Activated T-helper 1 cell treated with Interleukin-2 at 50 U/mL for 16 hours (primary cell): ENCODE measurements at regions not wholly inside any gene's neighbourhood (a gene's known extent, or its start where the extent isn't known, plus 50 kb on each side); places are given as distances from the start of the nearest gene placed in this dataset.

Experiments used
- DNase-seq: peaks from one replicate; pipeline ENCODE4 v3.0.0-alpha.2; 2020; ENCODE audit warnings: low read depth

DNA sequence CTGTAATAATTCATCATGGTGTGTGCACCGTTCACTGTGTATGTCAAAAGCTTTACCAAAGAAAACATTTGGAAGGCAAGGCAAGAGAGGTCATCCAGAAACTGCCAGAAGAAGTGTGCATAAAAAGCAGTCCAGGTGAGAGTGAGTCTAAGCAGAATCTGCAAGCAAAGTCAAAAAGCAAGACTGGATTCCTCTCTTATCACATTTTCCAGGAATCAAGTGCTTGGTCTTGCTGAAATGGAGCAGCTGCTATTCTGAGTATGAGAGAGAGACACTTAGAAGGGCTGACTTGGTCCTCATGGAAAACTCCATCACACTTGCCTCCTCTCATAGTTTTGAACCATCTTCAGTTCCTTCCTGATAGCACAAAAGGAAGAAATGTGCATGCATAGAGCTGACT is 231.3 kb downstream of the ANAPC1 start:
- no peak for DNase-seq

DNA sequence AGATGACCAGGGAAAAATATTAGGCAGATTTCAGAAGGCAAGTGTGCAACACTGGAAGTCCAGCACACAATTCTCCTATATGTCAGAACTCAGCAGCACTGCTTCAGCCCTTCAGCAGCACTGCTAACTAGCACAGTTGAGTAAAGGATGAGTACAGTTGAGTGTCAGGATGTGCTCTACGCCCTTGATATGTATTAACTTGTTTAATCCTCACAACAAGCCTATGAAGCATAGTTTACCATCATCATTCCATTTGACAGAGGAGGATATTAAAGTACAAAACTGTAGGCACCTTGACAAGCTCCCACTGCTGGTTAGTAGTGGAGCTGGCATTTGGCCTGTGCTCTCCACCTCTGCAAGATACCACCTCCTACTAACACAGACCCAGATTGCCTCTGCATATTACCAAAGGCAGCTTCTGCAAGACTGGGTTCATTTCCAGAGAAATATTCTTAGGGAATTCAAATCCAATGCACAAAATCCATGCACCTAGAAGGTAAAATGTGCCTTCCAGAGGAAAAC is 230.8 kb downstream of the ANAPC1 start:
- DNase-seq = no peak

DNA sequence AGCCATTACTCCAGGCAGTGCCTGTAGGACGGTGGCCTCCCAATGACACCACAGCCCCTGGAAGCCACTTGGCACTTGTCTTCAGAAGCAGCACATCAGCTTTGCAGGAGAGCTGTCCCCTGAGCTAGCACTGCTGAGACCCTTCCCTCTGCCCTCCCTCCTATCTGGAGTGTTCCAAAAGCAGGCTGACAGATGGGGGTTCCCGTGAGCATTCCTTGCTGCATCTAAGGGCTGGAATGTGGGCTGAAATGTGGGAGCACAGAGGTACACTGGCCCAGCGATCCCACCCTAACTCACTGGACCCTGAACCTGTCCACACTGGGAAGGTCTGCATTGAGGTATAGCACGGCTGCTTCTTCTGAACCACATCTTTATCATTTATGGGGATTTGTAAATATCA is 230.1 kb downstream of the ANAPC1 start:
- DNase-seq = no peak

DNA sequence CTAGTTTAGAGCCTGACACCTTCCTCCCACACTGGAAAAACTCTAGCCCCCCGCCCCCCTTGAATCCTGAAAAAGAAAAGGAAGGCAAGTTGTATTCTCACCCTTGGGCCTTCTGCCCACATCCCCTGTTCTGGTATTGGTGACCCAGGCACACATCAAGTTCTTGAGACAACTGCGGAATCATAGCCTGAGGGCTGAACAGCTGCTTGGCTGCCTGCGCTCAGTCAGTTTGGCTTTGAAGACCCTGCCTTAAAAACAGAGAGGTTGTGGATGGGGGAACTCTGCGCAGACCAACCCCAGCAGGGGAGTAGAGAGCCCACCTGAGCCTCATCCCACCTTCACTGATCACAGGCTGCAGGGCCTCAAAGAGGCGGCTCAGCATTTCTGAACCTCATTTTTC is 229.2 kb downstream of the ANAPC1 start:
- DNase-seq = no peak

DNA sequence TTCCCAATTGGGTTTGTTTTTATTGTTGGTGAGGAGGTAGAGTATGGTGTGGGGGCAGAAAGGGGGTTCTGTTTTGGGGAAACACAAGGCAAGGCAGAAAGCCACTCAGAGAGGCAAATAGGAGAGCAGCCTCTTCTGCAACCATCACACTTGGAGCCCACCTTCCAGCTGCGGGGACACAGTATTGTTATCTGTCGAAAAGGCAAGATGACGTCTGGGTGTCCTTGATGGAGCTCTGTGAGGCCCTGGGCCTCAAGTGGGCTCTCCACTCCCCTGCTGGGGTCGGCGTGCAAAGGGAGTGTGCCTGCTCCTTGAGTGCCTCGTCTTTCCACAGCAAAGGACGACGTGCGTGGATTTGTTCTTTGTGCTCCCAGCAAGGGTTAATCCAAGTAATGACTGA is 227.6 kb downstream of the ANAPC1 start:
- DNase-seq = no peak

DNA sequence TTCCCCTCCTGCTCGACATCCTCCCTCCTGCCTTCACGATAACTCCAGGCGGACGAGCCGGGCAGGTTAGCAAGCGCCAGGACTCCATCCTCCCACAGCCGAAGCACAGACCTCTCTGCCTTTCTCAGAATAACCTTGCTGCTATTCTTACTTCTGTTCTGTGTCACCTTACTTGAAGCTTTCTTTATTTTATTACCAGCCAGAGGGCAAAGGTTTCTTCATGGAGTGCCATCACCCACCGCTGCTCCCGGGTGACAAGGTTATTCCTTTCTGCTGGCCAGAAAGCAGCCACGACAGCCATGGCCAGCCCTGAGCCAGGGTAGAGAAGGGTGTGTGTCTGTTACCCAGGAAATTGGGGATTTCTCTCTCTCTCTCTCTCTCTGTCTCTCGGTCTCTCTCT is 227.1 kb downstream of the ANAPC1 start:
- no peak for DNase-seq

DNA sequence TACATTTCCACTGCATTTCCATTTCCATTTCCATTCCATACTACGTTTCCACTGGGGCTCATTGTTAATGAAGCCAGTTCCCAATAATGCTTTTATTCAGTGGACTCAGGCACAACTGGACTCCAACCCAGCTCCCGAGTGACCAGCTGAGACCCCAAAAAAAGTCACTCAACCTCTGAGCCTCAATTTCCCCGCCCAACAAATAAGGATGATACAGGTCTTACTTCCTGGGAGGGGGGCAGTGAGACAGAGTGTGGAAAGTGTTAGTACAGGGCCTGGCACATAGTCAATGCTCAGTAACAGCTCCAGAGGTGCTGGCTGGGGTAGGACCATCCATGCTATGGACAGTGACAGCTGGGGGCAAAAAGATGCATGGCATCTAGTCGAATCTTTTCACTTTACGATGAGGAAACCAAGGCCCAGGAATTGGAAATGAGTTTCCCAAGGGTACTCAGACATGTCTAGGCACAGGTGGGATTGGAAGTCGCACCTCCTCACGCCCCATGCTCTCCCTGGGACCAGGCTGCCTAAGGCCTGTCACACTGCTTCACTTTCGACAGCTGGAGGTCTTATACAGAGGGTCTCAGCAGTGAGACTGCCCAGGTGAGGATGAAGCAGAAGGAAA is 226.5 kb downstream of the ANAPC1 start:
- DNase-seq = no peak

DNA sequence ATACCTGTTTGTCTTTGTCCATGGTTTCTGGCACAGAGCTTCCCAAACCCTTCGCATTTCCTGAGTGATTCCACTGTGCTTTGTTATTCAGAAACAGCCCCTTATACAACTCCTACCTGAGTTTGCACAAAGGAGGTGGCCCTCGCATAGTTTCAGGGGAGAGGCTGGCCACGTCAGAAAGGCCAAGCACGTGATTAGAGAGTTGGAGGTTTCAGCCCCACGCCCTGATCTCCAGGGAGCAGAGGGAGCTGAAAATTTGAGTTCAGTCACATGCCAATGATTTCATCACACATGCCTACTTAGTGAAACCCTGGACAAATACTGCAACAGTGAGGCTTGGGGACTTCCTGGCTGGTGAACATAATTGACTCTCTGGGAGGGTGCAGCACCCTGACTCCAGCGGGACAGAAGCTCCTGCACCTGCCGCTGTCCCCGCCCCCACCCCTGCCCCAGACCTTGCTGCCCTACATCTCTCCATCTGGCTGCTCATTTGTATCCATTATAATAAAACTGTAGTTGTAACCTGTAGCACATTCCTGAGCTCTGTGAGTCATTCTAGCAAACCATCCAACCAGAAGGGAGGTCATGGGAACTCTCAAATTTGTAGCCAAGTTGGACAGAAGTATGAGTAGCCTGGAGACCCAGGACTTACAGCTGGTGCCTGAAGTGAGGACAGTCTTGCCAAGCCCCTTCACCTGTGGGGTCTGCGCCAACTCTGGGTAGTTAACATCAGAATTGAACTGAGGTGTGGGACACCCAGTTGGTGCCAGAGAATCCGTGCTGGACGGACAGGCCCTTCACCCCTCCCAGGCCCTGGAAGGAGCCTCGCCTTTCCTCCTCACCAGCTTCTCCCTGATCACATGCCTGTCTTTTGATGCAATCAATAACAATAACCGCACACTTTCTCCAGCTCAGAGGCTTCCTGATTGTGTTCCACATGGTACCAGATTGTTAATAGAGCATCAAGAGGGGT is 224.3 kb downstream of the ANAPC1 start:
- no peak for DNase-seq

DNA sequence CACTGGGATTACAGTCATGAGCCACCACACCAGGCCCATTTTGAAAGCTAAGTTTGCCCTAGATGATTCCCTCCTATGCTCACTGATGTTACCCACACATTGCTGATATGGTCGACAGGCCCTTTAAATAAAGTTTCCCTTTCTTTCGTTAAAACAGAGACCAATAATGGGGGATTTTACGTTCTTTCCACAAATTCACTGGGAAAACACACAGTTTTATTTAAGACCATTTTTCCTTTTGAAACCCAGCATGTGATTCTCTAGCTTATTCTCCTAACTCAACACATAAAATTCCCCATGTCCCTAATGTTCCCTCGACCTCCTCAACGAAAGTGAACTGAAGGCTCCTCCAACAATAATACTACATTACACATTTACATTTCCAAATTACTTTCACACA is 223.2 kb downstream of the ANAPC1 start:
- no peak for DNase-seq

DNA sequence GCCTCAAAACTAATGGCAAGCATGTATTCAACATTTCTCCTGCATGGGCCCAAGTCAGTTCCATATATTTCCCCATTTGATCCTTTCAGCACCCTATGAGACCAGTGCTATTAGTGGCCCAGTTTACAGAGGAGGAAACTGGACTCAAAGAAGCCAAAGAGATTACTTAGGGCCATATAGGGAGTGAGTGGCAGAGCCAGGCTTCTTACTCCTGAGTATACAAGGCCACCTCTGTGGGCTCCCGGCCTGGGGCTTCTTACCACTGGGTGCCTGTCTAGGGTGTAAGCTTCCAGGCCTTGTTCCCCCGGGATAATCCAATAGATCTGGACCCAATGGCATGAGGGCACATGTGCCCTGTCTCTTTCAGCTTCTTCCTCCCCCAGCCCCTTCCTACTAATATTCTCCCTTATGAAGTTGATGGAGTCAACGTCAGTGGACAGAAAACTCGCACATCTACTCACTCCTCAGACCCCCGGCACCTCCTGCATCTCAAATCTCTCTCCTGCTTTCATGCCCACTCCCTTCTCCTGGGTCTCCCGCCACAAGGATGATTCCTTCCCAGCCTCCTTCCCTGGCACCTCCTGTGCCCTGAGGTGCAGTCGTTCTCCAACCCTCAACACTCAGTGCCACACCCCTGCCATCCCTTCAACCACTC is 222.6 kb downstream of the ANAPC1 start:
- no peak for DNase-seq

DNA sequence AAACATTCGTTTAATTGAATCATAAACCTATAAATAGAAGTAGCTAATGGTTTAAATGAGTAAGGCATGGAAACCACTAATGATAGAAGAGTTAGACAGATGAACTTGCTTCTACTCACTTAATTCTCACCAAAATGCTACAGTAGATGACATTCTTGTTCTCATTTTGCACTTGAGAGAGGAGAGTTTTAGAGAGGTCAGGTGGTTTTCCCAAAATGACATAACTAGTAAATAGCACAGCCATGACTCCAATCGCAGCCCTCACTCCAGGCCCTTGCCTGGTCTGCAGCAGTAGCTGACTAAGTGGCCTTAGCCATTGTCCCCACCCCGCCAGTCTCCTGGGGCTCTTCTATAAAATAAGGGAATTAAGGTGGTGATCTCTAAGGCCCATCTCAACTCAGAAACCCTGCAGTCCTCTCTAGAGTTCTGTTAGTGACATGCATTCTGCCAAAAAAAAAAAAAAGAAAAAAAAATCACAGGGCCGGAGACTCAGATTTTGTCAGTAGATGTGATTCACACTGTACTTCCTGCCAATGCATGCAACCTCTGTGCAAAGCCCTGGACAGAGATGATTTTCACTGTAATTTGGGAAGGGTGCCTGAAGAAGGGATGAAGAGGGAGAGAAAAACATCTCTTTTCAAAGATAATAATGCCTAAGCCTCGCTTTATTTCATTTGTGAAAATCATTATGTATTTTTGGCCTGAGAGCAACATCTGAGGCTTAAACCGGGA is 221.8 kb downstream of the ANAPC1 start:
- DNase-seq = no peak

DNA sequence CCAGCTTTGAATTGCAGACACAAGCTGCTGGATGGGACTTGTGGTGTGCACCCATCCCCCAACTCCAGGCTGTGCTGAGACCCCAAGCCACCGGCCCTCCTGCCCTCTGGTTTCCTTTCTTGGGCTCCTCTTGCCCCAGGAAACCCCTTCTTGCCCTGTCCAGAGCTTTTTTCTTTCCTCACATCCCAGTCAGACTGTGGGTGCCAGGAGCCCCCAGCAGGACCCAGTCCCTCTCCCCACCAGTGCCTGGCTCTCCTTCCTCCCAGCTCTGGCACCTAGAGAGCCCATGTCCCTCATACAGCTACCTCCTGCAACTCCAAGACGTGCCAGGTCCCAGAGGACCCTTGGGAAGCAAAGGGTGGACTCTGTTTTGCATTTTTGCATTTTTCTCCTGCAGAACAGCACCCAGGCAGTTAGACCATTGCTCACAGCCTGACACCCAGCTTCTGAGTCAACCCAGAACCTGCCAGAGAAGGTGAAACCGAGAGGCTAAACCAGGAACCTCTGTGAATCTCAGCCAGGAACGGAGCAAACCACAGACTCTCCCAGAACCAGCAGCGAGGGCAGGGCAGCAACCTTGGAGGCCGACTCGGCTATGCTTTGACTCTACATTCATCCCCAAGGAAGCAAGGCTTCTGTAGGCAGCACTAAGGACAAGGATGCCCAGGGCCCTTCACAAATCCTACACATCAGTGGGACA is 221.1 kb downstream of the ANAPC1 start:
- no peak for DNase-seq

DNA sequence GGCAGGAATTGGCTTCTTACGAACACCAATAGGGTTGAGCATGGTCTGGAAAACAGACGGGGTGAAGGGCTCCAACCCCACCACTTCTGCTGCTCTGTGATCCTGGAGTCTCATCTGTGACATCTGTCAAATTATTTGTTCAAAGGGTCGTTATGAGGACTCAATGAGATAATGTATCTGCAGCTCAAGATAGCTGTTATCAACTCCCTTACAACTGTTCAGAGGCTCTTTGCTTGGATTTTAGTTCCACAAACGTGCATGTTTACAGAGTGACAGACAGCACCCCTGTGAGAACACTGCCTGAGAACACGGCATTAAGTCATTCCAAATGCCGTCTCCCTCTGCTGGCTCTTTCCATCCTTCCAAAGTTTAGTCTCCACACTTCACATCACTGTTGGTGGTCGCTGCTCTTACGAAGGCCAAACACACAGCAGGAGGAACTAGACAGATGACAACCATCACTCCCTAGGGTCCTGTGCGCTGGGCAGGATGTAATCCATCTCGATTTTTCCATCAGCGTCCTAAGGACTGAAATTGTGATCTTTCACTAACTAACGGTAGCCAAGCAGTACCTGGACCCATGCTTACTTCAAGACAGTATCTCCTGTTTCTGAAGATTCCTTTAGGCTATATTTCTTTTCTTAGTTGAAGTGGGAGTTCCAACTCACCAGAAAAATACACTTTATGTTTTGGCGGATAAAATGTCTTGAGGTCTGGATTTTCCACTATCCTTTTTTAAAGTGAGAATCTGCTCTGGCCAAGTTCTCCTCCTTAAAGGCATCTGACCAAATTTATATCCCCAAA is 220.3 kb downstream of the ANAPC1 start:
- DNase-seq = no peak

DNA sequence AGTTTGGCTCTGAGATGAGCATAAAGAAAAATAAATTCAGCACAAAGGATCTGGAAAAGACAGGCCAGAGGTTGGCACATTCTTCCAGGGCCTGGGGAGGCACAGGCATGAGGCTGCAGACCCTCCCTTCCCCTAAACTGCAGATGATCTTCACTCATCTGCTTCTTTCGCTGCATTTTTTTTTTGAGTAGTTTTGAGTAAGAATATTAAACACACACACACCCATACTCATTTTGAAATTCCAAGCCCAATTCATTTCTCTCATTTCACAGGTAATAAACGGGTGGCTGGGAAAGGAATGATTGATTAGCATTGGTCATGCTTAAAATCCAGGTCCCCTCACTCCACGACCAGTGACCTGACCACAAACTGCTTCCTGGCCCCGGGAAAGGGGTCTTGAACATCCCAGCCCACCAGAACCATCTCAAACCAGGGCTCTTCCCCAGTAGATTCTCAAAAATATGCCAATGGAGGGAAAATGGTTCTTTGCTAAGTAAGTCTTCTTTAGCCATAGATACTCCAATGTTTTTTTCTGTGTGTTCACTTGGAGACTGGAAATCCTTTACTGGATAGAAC is 219.6 kb downstream of the ANAPC1 start:
- no peak for DNase-seq

DNA sequence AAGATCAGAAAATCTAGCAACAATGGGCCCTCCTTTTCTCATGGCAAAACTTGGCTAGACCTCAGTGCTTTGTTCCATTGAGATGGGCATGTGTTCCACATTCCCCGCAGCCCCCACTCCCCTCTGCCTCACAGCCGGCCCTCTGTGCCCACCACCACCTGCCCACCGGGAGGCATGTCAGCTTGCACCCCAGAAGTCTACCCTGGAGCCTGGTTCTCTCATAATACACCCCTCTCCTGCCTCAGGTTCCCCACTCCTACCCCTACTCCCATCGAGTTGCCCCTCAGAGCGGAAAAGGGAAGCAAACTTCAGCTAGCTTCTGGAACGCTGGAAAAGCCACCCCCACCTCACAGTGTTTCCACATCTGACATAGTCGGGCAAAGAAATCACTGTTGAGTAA is 219.0 kb downstream of the ANAPC1 start:
- no peak for DNase-seq

DNA sequence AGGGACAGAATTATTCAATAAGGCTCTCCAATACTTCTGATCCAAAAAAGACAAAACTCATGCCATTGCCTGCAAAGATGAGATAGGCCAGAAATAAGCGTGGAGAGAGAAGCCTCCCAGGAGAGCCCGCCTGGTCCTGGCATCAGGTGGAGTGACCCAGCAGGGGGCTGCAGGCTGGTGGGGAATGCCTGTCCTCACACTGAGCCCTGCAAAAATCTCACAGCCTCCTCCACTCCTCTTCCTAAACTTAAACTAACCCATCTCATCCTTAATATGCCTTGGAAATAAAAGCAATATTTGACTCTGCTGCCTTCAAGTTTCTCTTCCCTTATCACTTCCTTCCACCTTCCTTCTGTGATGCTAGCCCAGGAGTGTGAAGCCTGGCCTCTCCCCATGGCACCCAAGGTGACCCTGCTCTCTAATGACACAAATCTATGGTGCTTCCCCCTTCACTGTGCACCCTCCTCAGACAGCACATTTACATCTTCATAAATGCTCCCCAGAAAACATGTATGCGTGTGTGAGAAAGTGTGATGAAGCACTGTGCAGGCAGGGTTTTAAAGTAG is 218.4 kb downstream of the ANAPC1 start:
- DNase-seq = no peak

DNA sequence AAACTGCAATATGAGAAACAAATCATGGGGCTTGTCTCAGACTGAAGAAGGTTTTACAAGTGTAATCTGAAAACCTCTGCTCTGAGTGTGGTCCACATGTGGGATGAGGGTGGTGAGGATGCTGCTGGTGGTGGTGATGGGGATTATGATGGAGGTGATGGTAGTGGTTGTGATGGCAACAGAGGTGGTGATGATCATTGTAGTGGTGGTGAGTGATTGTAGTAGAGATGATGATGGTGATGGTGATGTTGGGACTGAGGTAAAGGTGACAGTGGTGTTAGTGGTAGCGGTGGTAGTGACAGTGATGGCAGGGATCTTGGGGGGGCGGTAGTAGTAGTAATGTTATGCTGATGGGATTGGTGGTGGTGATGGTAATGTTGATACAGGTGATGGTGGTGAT is 217.8 kb downstream of the ANAPC1 start:
- DNase-seq = no peak

DNA sequence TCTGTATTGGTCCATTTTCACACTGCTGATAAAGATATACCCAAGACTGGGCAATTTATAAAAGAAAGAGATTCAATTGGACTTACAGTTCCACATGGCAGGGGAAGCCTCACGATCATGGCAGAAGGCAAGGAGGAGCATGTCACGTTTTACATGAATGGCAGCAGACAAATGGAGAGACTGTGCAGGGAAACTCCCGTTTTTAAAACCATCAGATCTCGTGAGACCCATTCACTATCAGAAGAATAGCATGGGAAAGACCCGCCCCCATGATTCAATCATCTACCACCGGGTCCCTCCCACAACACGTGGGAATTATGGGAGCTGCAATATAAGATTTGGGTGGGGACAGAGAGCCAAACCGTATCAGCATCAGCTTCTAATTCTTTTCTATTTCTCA is 217.0 kb downstream of the ANAPC1 start:
- DNase-seq = no peak

DNA sequence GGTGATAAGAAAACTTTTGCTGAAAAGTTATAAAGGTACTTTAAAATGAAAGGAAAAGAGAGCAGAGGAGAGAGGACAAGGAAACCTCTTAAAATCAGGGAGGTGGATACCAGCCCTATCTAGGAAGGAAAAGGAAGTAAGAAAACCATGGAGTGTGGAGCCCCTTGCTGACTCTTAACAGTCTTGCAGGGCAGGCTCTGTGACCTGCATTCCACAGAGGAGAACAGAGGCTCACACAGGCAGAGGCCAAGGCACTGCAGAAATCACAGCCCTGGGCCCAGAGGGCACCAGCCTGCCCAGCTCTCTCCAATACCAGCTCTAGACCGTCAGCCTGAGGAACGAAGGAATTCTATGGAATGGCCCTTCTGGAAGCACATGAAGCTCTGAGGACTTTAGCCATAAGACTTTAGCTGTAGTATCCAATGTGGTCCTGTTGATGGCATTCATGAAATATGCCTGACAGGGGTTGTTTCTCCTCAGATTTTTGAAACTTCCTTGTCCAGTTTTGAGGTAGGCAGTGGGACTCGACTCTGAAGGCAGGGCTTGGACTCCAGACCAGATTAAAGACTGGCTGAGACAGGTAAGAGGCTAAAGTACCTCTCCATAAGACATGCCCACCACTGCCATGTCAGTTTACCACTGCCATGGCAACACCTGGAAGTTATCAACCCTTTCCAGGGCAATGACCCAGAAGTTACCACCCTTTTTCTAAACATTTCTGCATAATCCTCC is 216.3 kb downstream of the ANAPC1 start:
- no peak for DNase-seq
